ENCODE measurements at regions not wholly inside any gene's neighbourhood (a gene's known extent, or its start where the extent isn't known, plus 50 kb on each side); places are given as distances from the start of the nearest gene placed in this dataset.

GRCh38 chr17:79497777-79498348 is 113.0 kb downstream of the RBFOX3 start:
- TF ChIP-seq CTCF (IDR thresholded peaks at IDR 0.05; ENCODE audit: borderline replicate concordance, extremely low read depth, low read length, poor library complexity, severe bottlenecking) (no peak), EZH2 (IDR thresholded peaks at IDR 0.05; ENCODE audit: borderline replicate concordance, low read depth, low read length, severe bottlenecking) (no peak)

Measured in DND-41 (cell line).